ENCODE measurements at regions not wholly inside any gene's neighbourhood (a gene's known extent, or its start where the extent isn't known, plus 50 kb on each side); places are given as distances from the start of the nearest gene placed in this dataset.
A peak's percentile ranks its signal among the peaks of the same experiment; 100 is the strongest.

- no peak for DNase-seq (ENCODE audit: low spot score)
These were observed 192.6 kb upstream of the GGTLC1 start for GRCh38 chr20:24181151-24181550.

- DNase-seq (ENCODE audit: low spot score): no peak
These were observed 180.7 kb upstream of the GGTLC1 start for GRCh38 chr20:24169256-24169655.

GRCh38 chr20:24166412-24166811 is 177.8 kb upstream of the GGTLC1 start:
- DNase-seq (ENCODE audit: low spot score): no peak

GRCh38 chr20:24166123-24166381 is 177.5 kb upstream of the GGTLC1 start:
- no peak for DNase-seq (ENCODE audit: low spot score)

- DNase-seq (ENCODE audit: low spot score): no peak
These were observed 176.9 kb upstream of the GGTLC1 start for GRCh38 chr20:24165301-24166122.

- DNase-seq (ENCODE audit: low spot score): no peak
These were observed 175.8 kb upstream of the GGTLC1 start for GRCh38 chr20:24164360-24164759.

- DNase-seq (ENCODE audit: low spot score): no peak
These were observed 174.9 kb upstream of the GGTLC1 start for GRCh38 chr20:24163506-24163905.

GRCh38 chr20:24160563-24161281 is 172.1 kb upstream of the GGTLC1 start:
- peak; percentile 58 for DNase-seq (ENCODE audit: low spot score)

GRCh38 chr20:24158281-24158680 is 169.7 kb upstream of the GGTLC1 start:
- no peak for DNase-seq (ENCODE audit: low spot score)

GRCh38 chr20:24157213-24157612 is 168.6 kb upstream of the GGTLC1 start:
- DNase-seq (ENCODE audit: low spot score): no peak

- DNase-seq (ENCODE audit: low spot score): no peak
These were observed 164.8 kb upstream of the GGTLC1 start for GRCh38 chr20:24153101-24154040.

- DNase-seq (ENCODE audit: low spot score): peak; percentile 37
These were observed 163.2 kb upstream of the GGTLC1 start for GRCh38 chr20:24151621-24152294.

- DNase-seq (ENCODE audit: low spot score): no peak
These were observed 161.8 kb upstream of the GGTLC1 start for GRCh38 chr20:24150406-24150805.

GRCh38 chr20:24149881-24150307 is 161.3 kb upstream of the GGTLC1 start:
- DNase-seq (ENCODE audit: low spot score): peak; percentile 73

- peak; percentile 6 for DNase-seq (ENCODE audit: low spot score)
These were observed 160.6 kb upstream of the GGTLC1 start for GRCh38 chr20:24149175-24149574.

GRCh38 chr20:24148372-24148771 is 159.8 kb upstream of the GGTLC1 start:
- peak; percentile 7 for DNase-seq (ENCODE audit: low spot score)

GRCh38 chr20:24147961-24148360 is 159.4 kb upstream of the GGTLC1 start:
- DNase-seq (ENCODE audit: low spot score): peak; percentile 11

GRCh38 chr20:24147479-24147878 is 158.9 kb upstream of the GGTLC1 start:
- peak; percentile 16 for DNase-seq (ENCODE audit: low spot score)

GRCh38 chr20:24146231-24146634 is 157.7 kb upstream of the GGTLC1 start:
- no peak for DNase-seq (ENCODE audit: low spot score)

GRCh38 chr20:24144371-24144770 is 155.8 kb upstream of the GGTLC1 start:
- no peak for DNase-seq (ENCODE audit: low spot score)

GRCh38 chr20:24141111-24141510 is 152.5 kb upstream of the GGTLC1 start:
- DNase-seq (ENCODE audit: low spot score): no peak

- DNase-seq (ENCODE audit: low spot score): no peak
These were observed 151.3 kb upstream of the GGTLC1 start for GRCh38 chr20:24139846-24140245.

Data from ecto neural progenitor cell (in vitro differentiated cells).